ENCODE measurements at regions not wholly inside any gene's neighbourhood (a gene's known extent, or its start where the extent isn't known, plus 50 kb on each side); places are given as distances from the start of the nearest gene placed in this dataset.

DNA sequence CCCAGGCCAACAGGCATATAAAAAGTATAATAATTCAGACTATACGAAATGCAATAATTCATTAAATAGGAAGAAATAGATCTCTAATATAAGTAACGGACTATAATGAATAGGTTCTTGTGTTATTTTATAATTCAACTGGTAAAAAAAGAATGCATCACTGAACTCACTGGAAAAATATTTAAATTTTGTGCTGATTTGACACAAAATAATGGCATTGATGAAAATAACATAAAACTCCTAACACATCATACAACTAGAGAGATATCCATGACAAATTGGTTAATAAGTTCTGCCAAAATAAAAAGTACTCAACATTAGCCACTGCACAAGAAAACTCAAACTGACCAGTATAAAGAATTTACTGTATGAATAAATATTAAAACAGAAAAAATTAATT, 57.1 kb upstream of the RAB4A start:
- DNase-seq = no peak

DNA sequence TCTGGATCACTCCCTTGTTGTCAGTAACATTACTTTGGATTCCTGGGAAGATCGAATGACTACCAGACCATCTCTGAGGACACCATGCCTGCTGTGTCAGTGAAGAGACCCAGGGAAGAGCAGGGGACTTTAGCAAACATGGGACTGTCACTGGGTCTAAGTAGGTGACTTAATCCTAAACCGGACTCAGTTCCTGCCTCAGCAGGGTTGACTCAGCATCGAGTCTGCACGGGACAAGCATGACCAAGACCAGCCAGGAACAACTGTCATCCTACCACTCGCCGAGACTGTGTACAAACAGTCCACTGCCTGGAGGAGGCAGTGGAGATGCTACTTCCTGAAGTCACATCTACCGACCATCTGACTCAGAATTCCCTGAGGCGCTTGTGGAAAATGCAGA, 53.2 kb upstream of the RAB4A start:
- no peak for DNase-seq

DNA sequence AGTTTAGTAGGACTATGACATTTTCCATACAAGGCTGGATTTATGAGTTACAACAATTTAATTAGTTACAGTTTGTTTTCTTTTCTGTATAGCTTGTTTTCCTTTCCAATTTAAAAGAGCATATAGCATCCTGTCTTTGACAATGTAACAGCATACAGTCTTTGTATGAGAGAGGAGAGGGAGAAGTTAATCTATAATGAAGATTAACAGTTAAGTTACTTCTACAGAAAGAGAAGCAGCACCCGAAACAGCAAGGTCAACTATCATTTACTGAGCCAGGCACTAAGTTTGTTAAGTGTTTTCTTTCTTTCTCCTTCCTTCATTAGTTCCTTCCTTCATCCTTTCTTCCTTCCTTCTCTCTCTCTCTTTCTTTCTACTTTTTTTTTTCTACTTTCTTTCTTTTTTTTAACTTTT, 52.3 kb upstream of the RAB4A start:
- DNase-seq = no peak

DNA sequence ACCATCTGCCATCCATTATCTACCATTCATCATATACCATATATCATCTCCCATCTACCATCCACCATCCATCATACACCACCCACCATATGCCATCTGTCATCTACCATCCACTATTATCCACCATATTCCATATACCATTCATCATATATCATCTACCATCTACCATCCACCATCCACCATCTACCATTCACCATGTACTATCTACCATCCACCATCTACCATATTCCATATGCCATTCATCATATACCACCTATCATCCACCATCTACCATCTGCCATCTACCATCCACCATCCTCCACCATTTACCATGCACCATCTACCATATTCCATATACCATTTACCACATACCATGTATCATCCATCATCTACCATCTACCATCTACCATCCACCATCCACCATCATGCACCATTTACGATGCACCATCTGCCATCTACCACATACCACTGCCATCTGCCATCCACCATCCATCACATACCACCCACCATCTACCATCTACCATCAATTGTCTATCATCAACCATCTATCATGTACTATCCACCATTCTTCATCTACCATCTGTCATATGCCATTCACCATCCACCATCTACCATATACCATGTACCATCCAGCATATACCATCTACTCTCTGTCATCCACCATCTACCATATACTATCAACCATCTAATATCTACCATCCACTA, 50.6 kb upstream of the RAB4A start:
- DNase-seq = no peak

DNA sequence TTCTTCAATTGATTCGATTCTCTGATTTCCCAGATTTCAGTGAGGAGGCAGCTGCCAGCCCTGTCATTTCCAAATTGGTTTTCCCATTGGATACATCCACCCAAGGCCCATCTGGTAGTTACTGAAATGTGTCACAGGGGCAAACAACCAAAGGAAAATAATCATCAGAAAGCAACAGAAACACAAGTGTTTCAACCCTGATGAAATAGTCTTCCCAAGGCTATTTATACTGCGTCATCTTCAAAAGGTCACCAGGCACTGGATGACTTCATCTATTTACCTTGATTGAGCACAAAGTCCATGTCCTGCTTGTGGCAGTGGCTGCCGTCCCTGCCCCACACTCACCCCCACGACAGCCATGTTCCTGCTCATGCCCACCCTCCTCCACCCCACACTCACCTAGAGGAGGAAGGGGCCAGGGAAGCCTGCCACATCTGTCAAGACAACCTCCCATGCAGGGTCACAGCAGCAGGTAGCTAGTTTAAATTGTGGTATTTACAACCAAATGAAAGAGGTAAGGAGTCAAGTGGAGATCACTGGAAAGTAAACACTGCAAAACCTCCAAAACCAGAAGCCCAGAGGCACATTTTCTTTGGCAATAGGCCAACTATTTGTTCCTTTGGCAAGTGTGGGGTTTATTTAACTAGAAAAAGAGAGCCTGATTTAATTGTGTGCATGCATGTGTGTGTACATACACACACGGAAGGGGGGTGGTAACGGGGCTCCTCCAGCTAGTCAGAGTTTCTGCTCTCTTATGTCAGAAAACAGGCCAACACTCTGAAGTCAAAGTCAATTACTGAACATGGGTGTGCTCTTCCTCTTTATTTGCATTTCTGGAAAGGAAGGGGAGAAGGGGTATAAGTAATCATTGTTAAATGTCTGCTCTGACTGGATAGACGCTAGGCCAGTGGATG, 49.5 kb upstream of the RAB4A start:
- peak; percentile 9 for DNase-seq

Data from skin of body (tissue), 1 donor.